HG02981 (cell line): ENCODE measurements at regions not wholly inside any gene's neighbourhood (a gene's known extent, or its start where the extent isn't known, plus 50 kb on each side); places are given as distances from the start of the nearest gene placed in this dataset.
"Not testable (repeated sequence)": the region's sequence is repeated elsewhere in the genome, so short reads cannot be mapped to it uniquely, and the experiment has no call there.

Experiments
- ATAC-seq: cut with Tn5 transposase; IDR thresholded peaks from one replicate; pipeline ENCODE4 v1.9.1; 2021; ENCODE audit warnings: mild to moderate bottlenecking, moderate library complexity; ENCODE audit not compliant: unreplicated experiment

DNA sequence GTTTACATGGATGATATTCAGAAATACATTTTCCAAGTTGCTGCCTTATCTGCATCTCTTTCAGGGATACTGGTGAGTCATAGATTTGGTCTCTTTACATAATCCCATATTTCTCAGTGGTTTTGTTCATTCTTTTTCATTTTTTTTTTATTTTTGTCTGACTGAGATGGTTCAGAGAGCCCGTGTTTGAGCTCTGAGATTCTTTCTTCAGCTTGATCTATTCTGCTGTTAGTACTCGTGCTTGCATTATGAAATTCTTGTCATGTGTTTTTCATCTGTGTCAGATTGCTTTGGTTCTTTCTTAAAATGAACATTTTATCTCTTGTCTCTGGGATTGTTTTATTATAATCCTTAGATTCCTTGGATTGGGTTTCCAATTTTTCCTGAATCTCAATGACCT, 317.3 kb downstream of the DOK5 start:
- no peak for ATAC-seq

DNA sequence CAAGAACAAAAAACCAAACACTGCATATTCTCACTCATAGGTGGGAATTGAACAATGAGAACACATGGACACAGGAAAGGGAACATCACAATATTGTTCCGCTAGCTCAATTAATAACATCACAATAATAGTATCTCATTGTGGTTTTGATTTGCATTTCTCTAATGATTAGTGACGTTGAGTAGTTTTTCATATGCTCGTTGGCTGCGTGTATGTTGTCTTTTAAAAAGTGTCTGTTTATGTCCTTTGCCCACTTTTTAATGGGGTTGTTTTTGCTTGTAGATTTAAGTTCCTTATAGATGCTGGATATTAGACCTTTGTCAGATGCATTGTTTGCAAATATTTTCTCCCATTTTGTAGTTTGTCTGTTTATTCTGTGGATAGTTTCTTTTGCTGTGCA, 312.9 kb downstream of the DOK5 start:
- not testable (repeated sequence) for ATAC-seq

DNA sequence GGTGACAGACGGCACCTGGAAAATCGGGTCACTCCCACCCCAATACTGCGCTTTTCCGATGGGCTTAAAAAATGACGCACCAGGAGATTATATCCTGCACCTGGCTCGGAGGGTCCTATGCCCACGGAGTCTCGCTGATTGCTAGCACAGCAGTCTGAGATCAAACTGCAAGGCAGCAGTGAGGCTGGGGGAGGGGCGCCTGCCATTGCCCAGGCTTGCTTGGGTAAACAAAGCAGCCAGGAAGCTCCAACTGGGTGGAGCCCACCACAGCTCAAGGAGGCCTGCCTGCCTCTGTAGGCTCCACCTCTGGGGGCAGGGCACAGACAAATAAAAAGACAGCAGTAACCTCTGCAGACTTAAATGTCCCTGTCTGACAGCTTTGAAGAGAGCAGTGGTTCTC, 307.4 kb downstream of the DOK5 start:
- not testable (repeated sequence) for ATAC-seq

DNA sequence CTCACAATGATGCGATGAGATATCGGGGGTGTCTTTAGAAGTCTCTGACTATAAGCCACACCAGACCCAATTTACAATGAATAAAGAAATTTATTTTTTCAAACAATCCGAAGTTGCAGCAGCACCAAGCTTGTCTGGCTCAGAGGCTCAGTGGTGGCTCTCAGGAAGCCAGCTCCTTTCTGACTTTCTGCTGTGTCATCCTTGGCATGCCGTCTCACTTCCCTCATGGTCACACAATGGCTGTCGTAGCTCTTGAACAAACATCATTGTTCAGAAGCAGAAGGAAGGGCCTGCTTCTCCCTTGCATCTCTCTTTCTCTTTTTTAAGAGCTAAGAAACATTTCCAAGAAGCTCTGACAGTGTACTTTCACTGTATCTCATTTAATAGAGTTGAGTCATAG, 299.0 kb downstream of the DOK5 start:
- no peak for ATAC-seq

DNA sequence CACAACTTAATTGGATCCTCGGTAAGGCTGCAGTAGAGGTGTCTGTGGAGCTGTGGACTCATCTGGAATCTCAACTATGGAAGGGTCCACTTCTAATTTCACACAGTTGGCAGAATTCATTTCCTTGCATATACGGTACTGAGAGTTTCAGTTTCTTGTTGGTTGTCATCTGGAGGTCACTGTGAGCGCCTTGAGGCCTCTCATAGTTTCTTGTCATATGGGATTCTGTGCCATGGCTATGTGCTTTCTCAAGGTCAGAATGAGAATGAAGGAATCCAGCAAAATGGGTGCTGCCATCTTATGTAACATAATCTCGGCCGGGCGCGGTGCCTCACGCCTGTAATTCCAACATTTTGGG, 298.2 kb downstream of the DOK5 start:
- ATAC-seq, result no peak

DNA sequence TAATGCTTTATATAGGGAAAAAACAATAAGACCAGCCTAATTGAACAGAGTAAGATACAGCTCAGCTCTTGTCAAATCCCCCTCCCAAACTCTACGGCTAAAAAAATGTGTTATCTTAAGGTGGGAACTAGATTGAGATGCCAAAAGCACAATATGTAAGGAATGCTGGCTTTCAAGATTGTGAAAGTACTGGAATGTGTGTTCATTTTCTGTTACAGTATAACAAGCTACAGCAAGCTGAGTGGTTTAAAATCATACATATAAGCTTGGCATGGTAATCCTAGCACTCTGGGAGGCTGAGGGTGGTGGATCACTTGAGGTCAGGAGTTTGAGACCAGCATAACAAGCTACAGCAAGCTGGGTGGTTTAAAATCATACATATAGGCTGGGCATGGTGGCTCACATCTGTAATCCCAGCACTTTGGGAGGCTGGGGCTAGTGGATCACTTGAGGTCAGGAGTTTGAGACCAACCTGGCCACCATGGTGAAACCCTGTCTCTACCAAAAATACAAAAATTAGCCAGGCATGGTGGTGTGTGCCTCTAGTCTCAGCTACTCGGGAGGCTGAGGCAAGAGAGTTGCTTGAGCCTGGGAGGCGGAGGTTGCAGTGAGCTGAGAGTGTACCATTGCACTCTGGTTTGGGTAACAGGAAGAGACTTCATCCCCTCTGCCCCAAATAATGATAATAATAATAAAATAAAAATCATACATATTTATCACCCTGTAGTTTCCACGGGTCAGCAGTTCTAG, 297.7 kb downstream of the DOK5 start:
- ATAC-seq, result no peak

DNA sequence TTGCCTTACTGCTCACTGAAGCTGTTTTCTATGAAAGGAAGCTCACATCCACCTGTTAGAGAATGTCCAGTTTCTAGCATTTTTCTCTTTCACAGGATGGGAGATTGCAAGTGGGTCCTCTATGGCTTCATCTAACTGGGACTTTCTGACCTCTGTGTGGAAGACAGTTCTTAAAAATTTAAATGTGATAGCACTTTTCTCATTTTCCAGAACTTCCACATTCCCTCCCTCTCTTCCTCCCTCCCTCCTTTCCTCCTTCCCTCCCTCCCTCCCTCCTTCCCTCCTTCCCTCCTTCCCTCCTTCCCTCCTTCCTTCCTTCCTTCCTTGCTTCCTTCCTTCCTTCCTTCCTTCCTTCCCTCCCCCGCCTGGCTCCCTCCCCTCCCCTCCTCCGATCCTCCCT, 291.1 kb downstream of the DOK5 start:
- ATAC-seq, result no peak

DNA sequence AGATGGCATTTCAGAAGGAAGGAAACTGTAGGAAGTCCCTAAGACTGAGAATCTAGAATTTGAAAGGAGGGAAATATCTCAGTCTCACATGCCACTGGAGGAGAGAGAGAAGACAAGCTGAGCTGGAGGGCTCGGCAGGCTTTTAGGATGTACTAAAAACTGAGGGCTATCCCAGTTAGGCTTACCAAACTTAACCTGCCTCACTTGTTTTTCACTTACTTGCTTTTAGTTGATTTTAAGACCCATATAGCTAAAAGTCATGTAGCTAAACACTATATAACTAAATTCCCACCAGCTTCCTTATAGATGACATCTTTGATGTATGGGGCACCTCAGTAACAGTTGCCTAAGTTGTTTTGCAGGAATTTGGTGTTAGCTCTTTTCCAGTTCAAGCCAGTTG, 288.0 kb downstream of the DOK5 start:
- no peak for ATAC-seq

DNA sequence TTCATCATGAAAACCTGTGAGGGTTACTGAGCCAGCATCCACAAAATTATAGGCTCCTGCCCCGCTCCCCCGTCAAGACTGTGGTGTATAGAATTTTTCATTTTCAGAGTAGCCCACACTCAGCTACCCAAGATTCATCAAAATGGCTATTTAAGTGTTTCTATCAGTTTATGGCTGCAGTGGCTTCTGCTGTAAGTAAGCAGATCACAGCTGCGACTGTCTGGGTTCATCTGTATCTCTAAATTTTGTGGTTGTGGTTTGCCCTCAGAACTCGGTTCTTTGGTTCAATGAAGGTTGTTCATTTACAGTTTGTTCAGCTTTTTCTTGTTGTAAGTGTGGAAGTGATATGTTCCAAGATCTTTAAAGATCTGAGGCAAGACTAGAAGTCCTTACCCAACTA, 284.2 kb downstream of the DOK5 start:
- ATAC-seq, result no peak

DNA sequence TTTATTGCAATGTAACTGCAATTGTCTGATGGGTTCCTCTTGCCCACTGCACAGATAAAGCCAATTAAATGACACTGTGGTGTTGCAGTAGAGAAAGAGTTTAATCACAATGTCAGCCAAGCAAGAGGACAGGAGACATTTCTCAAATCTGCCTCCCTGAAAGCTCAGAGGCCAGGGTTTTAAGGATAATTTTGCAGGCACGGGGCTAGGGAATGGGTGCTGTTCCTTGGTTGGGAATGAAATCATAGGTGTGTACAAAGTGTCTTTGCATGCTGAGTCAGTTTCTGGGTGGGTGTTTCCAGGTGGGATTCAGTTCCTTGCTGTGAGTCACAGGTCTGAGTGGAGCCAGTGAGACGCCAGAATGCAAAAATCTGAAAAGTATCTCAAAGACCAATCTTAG, 271.4 kb downstream of the DOK5 start:
- ATAC-seq, result no peak

DNA sequence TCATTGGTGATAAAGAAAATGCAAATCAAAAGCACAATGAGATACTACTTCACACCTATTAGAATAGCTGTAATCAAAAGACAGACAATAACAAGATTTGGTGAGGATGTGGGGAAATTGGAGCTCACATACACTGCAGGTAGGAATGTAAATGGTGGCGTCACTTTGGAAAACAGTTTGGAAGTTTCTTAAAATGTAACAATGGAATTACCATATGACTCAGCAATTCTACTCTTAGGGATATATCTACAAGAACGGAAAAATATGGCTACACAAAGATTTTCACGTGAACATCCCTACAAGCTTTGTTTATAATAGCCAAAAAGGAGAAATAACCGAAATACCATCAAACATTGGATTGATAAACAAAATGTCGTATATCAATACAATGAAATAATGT, 270.4 kb downstream of the DOK5 start:
- no peak for ATAC-seq

DNA sequence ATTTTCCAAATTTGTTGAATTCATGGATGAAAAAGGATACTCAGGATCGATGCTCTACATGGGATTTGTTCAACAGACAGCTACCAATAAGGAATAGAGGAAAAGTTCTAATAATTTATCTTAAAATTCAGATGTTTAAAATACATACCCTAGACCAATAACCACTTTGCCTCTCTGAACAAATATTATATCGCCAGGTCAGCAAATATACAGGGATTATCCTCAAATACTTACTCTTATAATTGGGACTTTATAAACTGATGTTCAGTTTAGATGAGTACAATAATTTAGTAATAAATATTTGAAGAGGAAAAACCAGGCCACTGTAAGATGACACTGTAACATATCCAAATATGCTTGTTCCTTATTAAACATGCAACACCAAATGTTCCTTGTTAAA, 268.7 kb downstream of the DOK5 start:
- no peak for ATAC-seq

DNA sequence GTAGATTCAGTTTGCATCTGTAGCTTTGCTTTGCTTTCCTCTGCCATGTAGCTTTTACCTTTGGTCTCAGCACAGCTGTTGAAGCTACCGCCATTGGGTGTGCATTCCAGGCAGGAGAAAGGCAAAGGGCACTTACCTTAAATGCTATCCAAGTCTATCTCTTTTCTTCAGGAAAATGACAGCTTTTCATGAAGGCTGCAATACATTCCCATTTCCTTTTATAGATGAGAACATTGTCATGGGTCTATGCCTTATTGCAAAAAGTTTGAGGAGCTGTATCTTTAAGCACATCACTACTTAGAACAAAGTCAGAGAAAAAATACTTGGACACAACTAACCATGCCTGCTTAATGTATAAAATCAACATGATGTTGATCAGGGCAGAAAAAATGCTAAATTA, 266.8 kb downstream of the DOK5 start:
- ATAC-seq, result no peak

DNA sequence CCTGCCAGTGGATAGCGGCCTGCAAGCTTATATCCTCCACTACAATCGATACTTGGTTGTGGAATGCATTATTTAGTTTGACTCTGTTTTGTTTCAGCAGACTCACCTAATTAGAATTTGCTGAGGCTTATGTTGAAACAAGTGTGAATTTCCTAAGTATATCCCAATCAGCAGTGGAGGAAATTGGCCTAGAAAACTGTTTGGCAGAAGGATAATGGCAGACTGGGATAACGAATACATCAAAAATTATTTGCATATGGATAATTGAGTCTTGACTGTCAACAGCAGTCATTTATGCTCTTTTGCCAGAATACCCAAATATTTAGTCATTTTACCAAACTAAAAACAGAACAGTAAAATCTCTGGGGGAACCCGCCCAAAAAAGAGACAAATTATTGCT, 261.0 kb downstream of the DOK5 start:
- ATAC-seq, result no peak

DNA sequence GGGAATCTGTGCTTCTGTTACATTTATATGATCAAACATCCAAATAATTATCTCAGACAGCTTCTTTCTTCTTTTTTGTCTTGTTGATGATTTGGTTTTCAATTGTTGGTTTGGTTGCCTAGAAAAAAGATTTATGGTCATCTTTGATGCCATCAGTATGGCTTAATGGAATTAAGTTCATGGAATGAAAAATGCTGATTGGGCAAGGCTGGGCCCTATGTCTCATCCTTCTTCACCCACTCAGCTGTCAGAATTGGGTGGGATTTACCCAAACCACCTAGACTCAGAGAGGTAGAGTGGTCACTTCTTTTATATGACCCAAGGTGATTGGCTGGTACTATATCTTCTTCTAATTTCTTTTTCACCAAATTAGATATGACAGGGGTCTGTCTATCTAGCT, 258.3 kb downstream of the DOK5 start:
- no peak for ATAC-seq

DNA sequence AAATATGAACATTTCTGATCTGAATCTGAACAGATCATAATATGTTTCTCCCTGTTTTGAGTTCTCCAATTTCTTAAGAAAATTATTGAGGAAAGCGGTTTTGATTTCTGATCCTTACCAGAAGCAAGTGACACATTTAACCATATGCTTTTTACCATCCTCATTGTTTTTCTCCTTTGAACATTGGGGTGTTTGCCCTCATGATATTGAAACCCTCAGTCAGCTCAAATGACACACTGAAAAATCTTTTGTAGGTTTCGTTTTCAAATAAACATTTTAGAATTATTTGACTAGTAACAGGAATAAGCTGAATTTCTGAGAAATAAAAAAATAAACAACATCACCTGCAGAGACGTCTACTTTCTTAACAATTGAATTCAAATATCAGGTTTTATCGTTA, 252.1 kb downstream of the DOK5 start:
- no peak for ATAC-seq

DNA sequence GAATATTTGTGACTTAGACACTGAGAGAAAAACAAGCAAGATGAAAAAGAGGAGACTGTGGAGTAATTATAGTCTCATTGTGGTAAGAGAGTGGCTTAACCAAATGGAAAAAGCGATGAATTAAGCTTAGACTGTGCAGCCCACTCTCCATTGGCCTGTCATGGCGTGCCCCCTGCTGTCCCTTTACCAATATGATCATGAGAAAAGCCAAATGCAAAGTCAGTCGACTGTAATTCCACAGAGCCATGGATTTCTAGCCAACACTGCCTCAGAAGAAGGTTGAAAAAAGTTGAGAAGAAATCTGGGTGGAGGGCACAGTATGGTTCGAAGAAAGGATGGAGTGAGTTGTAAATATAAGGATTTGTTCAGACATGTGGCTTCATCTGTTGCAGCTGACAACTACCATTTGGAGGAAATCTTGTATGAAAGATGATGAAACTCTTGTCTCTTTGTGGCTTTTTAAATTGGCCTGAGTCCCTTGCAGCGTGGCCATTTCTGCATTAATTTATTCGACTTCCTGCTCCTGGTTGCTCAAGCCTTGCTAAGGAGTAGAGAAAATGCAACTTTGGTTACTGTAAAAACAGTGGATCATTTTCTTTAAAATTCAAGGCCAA, 251.4 kb downstream of the DOK5 start:
- ATAC-seq, result no peak

DNA sequence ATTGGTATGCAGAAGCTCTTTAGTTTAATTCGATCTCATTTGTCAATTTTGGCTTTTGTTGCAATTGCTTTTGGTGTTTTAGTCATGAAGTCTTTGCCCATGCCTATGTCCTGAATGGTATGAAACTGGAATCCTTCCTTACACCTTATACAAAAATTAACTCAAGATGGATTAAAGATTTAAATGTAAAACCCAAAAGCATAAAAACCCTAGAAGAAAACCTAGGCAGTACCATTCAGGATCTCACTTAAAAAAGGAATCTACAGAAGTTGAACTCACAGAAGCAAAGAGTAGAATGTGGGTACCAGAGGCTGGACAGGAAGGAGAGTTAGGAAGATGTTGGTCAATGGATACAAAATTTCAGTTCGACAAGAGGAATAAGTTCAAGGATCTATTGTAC, 249.9 kb downstream of the DOK5 start:
- not testable (repeated sequence) for ATAC-seq

DNA sequence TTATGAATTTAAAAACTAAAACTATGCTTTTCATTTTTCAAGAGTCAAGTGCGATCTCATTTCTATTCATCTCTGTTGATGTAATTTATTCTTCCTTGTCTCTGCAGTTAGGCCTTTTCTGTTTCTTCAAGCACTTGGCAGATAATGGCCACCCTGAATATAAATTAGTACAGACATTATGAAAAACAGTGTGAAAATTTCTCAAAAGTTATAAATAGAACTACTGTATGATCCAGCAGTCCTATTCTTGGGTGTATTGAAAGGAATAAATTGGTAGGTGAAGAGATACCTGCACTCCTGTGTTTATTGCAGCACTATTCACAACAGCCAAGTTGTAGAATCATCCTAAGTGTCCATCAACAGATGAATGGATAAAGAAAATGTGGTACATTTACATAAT, 248.3 kb downstream of the DOK5 start:
- no peak for ATAC-seq

DNA sequence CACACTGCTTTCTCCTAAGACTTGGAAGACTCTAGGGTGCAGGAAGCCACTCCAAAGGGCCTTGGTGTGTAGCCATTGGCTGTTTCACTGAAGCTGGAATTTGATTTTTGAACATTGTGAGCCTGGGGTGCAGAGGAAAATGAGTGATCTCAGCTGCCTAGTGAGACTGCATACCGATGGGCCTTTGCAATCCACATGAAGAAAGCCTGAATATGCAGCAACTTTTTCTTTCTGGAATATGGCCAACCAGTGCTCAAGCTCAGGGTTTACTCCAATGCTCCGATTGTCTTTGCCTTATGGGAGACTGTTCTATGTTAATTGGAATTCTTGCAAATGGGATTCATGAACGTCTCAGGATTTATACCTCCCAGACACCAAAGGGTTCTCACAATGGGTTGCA, 242.6 kb downstream of the DOK5 start:
- no peak for ATAC-seq

DNA sequence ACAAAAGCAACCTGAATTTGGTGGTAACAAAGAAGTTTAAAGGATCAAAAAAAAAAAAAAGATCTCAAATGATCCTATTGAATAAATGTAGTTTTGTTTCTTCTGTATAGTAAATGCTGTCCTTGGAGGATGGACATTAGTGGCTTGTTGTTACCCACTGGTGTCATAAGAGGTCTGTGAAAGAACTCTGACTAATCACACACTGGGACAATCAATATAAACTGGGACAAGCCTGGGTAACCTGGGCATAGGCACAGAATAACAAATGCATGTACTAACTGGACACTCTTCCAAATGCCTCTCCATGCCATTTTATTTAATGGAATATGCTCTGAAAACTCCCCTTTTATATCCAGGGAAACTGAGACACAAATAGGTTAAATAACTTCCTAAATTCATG, 241.4 kb downstream of the DOK5 start:
- ATAC-seq, result no peak

DNA sequence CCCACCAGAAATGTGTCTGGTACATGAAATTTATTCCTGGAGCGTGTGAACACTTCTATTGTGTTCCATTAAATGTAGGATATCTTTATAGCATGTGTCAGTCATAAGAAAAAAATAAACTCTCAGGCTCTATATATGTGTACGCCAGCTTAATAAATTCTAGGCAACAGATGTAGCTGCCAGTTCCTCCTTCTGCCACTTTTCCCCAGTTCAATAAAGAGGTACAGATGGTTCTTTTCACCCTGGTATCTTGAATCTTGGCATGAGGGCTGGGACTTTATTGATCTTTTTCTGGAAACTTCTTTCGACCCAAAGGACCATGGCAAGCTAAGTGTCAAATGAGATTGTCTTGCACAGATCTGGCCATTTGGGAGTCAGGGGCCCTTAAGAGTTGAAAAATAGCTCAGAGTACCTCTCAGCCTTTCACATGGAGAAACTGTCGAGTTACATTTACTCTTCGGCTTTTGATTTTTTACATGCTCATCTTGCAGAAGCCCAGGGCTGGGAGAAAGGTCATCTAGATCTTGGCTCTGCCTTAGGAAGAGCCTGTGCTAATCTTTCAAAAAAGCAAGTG, 240.9 kb downstream of the DOK5 start:
- ATAC-seq, result no peak

DNA sequence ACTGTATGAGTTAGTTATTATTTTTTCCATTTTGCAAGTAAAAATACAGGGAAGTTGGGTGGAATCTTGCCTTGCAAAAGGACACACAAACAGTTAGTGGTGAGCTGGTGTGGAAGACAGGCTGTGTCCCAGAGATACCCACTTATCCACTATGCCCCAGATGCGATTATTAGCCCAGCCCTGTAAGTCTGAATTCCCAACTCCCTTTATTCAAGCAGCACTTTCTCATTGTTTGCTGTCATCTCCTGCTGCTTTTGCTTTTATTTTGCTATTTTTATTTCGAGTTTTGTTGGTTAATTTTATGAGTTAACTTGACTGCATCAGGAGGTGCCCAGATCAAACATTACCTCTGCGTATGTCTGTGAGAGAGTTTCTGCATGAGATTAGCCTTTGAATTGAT, 239.4 kb downstream of the DOK5 start:
- no peak for ATAC-seq
